ENCODE measurements at regions not wholly inside any gene's neighbourhood (a gene's known extent, or its start where the extent isn't known, plus 50 kb on each side); places are given as distances from the start of the nearest gene placed in this dataset.

DNA sequence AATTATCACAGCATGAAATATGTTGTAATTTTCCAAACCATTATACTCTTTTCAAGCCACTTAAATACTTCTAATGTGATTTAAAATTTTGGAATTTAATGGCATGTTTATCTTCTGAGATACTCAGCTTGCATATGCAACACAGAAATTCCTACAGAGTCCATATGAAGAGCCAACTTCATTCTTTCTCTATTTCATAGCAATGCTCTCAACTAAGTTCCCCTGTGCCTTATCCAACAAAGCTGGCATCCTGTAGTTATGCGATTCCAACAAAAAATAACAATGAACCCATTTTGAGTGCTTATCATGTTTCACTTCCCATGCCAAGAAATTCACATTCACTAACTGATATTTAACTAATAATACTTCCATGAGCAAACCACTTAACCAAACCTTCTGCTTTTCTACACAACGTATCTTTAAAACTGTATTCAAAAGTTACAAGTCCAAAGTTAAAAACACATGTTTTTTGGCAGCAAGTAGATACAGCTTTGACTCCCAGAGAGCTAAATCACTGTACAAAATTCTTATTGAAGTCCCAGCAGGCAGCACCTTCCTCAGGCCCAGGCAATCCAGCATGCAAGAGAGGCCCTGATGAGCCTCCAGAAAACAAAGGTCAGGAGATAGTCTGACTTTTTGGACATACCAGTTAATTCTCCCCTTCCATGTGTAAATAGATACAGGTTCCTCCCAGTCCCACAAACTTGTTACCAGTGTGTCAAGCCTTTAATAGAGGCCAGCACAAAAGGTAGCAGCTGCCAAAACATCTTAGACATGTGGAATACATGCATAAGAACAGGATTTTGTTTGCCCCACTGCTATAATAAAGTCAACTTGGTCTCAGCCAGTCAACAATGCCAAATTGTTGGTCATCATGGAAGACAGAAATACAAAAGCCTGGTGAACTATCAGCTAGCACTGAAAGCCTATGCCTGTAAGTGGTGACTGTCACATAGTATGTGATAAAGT, 113.1 kb upstream of the WDR75 start:
- Histone ChIP-seq H3K36me3 (no peaks in the 10 kb centered on the region), H3K27me3 (no peaks in the 10 kb centered on the region), H3K4me1 (no peaks in the 10 kb centered on the region), H3K9me3 (no peaks in the 10 kb centered on the region), H3K27ac (no peak overlapping the region), H3K4me3 (no peak overlapping the region)
- 0 to 76% methylated on average over 2 of the region's 2 CpGs for WGBS, 2 donors (ENCODE audit: low coverage in 1 of 2)
- TF ChIP-seq POLR2AphosphoS5 (IDR thresholded peaks at IDR 0.05) (no peak), EP300 (IDR thresholded peaks at IDR 0.05; ENCODE audit: low read depth) (no peak), POLR2A (IDR thresholded peaks at IDR 0.05) (no peak)
- TF ChIP-seq, protein P1, sequence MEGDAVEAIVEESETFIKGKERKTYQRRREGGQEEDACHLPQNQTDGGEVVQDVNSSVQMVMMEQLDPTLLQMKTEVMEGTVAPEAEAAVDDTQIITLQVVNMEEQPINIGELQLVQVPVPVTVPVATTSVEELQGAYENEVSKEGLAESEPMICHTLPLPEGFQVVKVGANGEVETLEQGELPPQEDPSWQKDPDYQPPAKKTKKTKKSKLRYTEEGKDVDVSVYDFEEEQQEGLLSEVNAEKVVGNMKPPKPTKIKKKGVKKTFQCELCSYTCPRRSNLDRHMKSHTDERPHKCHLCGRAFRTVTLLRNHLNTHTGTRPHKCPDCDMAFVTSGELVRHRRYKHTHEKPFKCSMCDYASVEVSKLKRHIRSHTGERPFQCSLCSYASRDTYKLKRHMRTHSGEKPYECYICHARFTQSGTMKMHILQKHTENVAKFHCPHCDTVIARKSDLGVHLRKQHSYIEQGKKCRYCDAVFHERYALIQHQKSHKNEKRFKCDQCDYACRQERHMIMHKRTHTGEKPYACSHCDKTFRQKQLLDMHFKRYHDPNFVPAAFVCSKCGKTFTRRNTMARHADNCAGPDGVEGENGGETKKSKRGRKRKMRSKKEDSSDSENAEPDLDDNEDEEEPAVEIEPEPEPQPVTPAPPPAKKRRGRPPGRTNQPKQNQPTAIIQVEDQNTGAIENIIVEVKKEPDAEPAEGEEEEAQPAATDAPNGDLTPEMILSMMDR (IDR thresholded peaks at IDR 0.05), result no peak
- in situ Hi-C loops (cut with MboI; ENCODE audit: low pct_ligation_motif_present in 1 of 4, low pct_unique_long_range_greater_than_20kb in 1 of 4, low sequenced_read_pairs in 3 of 4) (no loop called here), intact Hi-C loops (cut with DNase I; ENCODE audit: low total_unique reads) (no loop called here)
- no peak for DNase-seq

DNA sequence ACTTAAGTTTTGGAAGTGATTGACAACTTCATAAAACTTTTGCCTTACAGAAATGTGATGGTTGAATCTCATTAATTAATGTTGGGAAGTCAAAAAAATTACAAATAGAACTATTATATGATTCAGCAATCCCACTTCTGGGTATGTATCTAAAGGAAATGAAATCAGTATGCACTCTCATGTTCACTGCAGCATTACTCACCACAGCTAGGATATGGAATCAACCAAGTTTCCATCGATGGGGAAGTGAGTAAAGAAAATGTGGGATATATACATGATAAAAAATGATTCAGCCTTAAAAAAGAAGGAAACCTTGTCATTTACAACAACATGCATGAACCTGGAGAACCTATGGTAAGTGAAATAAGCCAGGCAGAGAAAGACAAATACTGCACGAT, 112.4 kb upstream of the WDR75 start:
- H3K27me3 ChIP-seq, result no peaks in the 10 kb centered on the region
- no peaks in the 10 kb centered on the region for H3K36me3 ChIP-seq
- 61 to 89% methylated on average over 2 of the region's 2 CpGs for WGBS, 2 donors (ENCODE audit: low coverage in 1 of 2)
- intact Hi-C loops (cut with DNase I; ENCODE audit: low total_unique reads), result no loop called here
- no peak overlapping the region for H3K4me3 ChIP-seq
- DNase-seq, result no peak
- H3K27ac ChIP-seq, result no peak overlapping the region
- in situ Hi-C loops (cut with MboI; ENCODE audit: low pct_ligation_motif_present in 1 of 4, low pct_unique_long_range_greater_than_20kb in 1 of 4, low sequenced_read_pairs in 3 of 4), result no loop called here
- no peaks in the 10 kb centered on the region for H3K4me1 ChIP-seq
- TF ChIP-seq, protein P1 (IDR thresholded peaks at IDR 0.05), result no peak
- no peak for TF ChIP-seq POLR2AphosphoS5 (IDR thresholded peaks at IDR 0.05)
- TF ChIP-seq EP300 (IDR thresholded peaks at IDR 0.05; ENCODE audit: low read depth), result no peak
- TF ChIP-seq POLR2A (IDR thresholded peaks at IDR 0.05), result no peak
- H3K9me3 ChIP-seq, result no peaks in the 10 kb centered on the region

DNA sequence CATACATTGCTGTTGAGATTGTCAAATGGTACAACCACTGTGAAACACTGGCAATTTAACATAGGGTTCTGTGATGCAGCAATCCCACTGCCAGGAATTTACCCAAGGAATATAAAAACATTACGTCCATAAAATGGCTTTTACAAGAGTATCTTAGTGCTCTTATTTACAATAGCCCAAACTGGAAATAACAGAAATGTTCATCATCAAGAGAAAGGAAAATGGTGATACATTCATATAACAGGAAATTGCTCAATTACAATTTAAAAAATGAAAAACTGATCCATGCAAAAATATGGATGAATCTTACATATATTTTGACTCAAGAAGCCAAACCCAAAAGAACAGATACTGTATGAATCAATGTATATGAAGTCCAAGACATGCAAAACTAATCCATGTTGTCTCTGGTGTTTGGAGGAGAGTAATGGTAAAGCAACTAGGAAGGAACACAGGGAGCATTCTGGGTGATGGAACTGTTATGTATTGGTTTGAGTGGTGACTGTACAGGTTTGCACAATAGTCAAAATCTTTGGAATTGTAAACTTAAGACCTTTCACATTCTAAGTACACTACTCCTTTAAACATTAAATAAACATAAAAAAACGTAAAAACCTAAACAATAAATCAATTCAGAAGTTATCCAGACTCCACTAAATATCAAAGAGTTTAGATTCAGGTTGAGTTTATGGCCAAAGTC, 104.8 kb upstream of the WDR75 start:
- H3K4me3 ChIP-seq, result no peak overlapping the region
- TF ChIP-seq POLR2A (IDR thresholded peaks at IDR 0.05), result no peak
- TF ChIP-seq, protein P1 (IDR thresholded peaks at IDR 0.05), result no peak
- TF ChIP-seq EP300 (IDR thresholded peaks at IDR 0.05; ENCODE audit: low read depth), result no peak
- no peak for TF ChIP-seq POLR2AphosphoS5 (IDR thresholded peaks at IDR 0.05)
- in situ Hi-C loops (cut with MboI; ENCODE audit: low pct_ligation_motif_present in 1 of 4, low pct_unique_long_range_greater_than_20kb in 1 of 4, low sequenced_read_pairs in 3 of 4), result no loop called here
- WGBS, 2 donors (ENCODE audit: low coverage in 1 of 2), result 34 to 37% methylated on average over 2 of the region's 2 CpGs
- H3K36me3 ChIP-seq, result no peaks in the 10 kb centered on the region
- H3K4me1 ChIP-seq, result peaks cover 0 to 4% (median 2%) of the 10 kb centered on the region in 4 donors
- H3K27me3 ChIP-seq, result no peaks in the 10 kb centered on the region
- H3K9me3 ChIP-seq, result peaks cover 8 to 15% of the 10 kb centered on the region in 2 donors
- peak overlapping the region in 3 of 4 donors; percentile 19 to 40 (median 31) for H3K27ac ChIP-seq
- DNase-seq, result no peak
- intact Hi-C loops (cut with DNase I; ENCODE audit: low total_unique reads), result no loop called here

DNA sequence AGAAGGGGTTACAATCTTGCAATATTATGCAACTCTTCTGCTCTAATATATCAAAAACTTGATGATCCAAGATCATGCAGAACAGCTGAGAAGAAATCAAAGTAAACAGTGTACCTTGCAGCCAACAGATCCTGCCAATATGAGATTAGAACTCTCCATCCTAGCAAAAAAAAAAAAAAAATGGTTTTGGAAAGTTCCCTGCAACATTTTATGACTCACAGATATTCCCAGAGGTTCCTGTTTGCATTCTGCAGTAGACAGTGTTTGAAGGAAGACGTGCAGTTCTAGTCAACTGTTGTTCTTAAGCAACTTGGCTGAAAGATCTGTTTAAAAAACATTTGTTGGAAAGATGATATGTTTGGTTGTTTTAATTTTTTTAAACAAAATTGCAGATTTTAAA, 103.6 kb upstream of the WDR75 start:
- WGBS, 2 donors (ENCODE audit: low coverage in 1 of 2), result 39 to 50% methylated on average over 1 of the region's 1 CpG
- Histone ChIP-seq H3K4me1 (peaks cover 0 to 4% (median 2%) of the 10 kb centered on the region in 4 donors), H3K27me3 (no peaks in the 10 kb centered on the region), H3K36me3 (no peaks in the 10 kb centered on the region), H3K27ac (peak overlapping the region; percentile 70 to 81 (median 76)), H3K4me3 (no peak overlapping the region), H3K9me3 (peaks cover 8 to 15% of the 10 kb centered on the region in 2 donors)
- TF ChIP-seq, protein P1 (IDR thresholded peaks at IDR 0.05), result no peak
- TF ChIP-seq POLR2AphosphoS5 (IDR thresholded peaks at IDR 0.05), result peak; percentile 17 to 70 (median 50)
- no peak for TF ChIP-seq POLR2A (IDR thresholded peaks at IDR 0.05)
- no peak for TF ChIP-seq EP300 (IDR thresholded peaks at IDR 0.05; ENCODE audit: low read depth)
- in situ Hi-C loops (cut with MboI; ENCODE audit: low pct_ligation_motif_present in 1 of 4, low pct_unique_long_range_greater_than_20kb in 1 of 4, low sequenced_read_pairs in 3 of 4) (no loop called here), intact Hi-C loops (cut with DNase I; ENCODE audit: low total_unique reads) (no loop called here)
- DNase-seq, result no peak

Measured in transverse colon (tissue), 4 donors.